GM19238 (cell line): ENCODE measurements at regions not wholly inside any gene's neighbourhood (a gene's known extent, or its start where the extent isn't known, plus 50 kb on each side); places are given as distances from the start of the nearest gene placed in this dataset.

Source experiments
- DNase-seq: peaks from one replicate; pipeline ENCODE4 v3.0.0; 2011; ENCODE audit warnings: low spot score; ENCODE audit not compliant: insufficient read length

GRCh38 chr7:13282377-13282980 is 595.0 kb downstream of the ARL4A start:
- DNase-seq = no peak

DNA sequence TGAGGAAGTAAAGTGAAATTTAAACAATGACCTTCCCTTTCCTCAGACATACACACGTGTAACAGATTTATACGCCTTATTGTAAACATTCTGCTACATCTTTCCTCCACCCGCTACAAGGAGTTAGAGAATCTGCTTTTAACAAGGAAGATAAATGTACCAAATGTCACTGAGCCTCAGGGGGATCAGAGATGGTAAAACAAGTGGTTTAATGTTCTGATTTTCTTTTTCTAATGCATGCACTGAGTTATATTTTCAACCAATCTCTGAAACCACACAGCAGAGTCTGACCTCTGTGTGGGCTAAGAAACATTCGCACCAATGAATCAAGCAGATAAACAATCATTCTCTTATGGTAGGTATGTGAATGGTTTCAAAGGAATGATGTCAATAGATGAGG is 599.5 kb downstream of the ARL4A start:
- no peak for DNase-seq

DNA sequence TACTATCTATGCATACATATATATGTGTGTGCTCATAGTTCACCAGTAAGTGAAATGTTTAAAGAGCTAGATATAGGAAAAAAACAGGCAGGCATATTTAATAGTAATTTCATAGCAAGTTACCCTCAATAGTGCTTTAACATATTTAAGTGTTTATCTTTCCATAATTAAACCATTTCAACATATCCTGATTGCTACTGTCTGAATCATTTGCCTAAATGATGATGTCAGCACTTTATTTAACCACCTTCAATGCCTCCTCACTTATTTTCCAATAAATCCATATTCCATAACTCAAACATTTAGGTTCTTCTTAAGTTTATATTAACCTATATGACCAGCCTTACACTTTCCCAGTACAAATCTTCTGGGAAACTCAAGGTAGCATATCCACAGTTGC is 601.1 kb downstream of the ARL4A start:
- DNase-seq = no peak

DNA sequence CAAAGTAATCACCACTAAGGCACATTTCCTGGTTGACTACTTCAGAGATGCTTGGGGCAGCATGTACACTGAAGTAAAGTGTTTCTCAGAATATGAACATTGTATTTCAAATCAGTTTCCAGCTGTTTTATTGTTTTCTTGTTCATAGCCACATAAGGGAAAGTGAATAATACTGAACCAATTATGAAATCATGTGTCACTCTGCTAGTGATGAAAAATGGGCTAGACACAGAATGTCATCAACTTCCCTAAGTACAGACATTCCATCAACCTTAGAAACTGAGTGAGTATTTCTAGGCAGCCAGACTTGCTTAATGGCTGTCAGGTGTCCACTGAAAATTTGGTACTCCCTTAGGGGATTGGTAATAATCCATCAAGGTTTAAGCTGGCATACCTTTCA is 603.5 kb downstream of the ARL4A start:
- DNase-seq = no peak

GRCh38 chr7:13293264-13294002 is 606.0 kb downstream of the ARL4A start:
- no peak for DNase-seq

GRCh38 chr7:13307040-13307439 is 619.6 kb downstream of the ARL4A start:
- DNase-seq = no peak

- DNase-seq = no peak
These were observed 621.0 kb downstream of the ARL4A start for GRCh38 chr7:13308423-13308822.

GRCh38 chr7:13309535-13309934 is 622.1 kb downstream of the ARL4A start:
- no peak for DNase-seq

GRCh38 chr7:13312307-13312706 is 624.9 kb downstream of the ARL4A start:
- DNase-seq = no peak

GRCh38 chr7:13320333-13320732 is 632.9 kb downstream of the ARL4A start:
- no peak for DNase-seq

DNA sequence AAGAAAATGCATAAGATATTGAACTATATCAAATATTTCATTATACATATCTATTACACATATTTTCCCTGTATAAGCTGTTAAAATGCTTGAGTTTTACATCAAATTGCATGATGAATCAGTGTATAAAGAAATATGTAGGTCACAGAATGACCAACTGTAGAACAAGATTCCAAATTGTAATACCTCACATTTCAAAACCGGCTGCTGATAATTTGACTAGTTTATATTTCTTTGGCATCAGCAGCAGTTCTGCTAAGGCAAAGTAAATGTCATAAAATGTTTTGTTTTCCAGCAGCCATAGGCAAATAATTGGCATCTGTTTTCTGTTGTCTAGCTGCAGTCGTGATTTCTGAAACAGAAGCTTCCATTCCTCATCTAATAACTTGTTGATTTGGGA is 633.9 kb downstream of the ARL4A start:
- no peak for DNase-seq

DNA sequence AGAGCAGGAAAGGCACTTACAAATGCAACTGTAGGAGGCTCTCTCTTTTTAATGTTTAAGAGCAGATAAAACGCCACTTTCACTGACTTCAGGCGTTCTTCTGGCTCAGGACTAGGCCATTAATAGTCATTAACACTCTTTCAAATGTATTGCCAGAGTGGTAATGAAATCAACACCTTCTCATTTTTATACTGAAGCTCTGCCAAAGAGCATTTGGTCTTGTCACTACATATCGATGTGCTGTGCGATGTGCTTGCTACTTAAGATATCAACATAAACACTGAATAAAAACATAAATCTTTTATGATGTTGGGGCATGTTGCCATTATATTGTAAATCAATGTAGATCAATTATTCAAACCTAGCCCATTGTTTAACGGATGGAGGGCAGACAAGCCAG is 634.7 kb downstream of the ARL4A start:
- no peak for DNase-seq

GRCh38 chr7:13327669-13328068 is 640.2 kb downstream of the ARL4A start:
- DNase-seq = no peak

GRCh38 chr7:13333371-13333770 is 645.9 kb downstream of the ARL4A start:
- no peak for DNase-seq

DNA sequence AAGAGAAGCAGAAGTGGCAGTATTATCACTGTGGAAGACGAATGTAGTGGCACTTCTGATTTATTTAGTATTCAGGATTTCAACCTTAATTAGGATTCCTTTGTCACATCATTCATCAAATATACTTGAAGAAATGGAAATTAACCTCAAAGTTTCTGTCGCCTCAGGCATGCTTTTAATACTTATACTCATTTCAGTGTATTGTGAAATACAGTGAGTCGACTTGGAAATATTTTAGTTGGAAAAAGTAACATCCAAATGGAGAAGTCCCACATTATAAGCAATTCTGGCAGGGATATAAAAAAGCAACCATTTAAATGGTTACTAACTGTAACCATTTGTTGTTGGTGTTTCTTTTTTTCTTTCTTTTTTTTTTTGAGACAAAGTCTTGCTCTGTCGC is 648.8 kb downstream of the ARL4A start:
- DNase-seq = no peak

- DNase-seq = no peak
These were observed 636.8 kb downstream of the ETV1 start for GRCh38 chr7:13352677-13353076.

DNA sequence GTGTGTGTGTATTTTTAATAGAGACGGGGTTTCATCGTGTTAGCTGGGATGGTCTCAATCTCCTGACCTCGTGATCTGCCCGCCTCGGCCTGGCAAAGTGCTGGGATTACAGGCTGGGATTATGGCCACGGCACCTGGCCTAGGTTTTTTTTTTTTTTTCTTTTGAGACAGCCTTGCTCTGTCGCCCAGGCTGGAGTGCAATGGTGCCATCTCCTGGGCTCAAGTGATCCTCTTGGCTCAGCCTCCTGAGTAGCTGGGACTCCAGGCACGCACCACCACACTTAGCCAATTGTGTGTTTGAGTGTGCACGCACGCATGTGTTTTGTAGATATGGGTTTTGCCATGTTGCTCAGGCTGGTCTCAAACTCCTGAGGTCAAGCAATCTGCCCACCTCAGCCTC is 629.8 kb downstream of the ETV1 start:
- no peak for DNase-seq

GRCh38 chr7:13386741-13387140 is 602.7 kb downstream of the ETV1 start:
- DNase-seq = no peak

- DNase-seq = no peak
These were observed 581.6 kb downstream of the ETV1 start for GRCh38 chr7:13407911-13408310.

DNA sequence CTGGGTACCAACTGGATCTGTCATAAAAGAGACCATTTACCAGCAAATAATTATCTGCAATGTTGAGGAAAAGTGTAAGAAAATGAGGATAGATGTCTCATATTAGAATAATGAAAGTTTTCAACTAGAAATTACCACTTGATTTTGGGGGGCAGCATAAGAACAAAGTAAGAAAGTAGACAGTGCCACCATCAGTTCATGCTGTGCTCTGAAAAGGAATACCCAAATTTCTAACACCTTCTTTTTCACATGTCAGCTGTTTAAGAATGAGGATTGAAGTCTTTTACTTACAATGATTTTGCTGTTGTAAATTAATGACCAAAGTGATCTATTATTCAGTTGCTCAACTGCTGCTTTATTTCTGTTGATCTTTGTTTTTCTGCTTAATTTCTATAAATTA is 578.3 kb downstream of the ETV1 start:
- DNase-seq = no peak

- no peak for DNase-seq
These were observed 577.8 kb downstream of the ETV1 start for GRCh38 chr7:13411636-13412035.

GRCh38 chr7:13414181-13414580 is 575.3 kb downstream of the ETV1 start:
- DNase-seq = no peak

DNA sequence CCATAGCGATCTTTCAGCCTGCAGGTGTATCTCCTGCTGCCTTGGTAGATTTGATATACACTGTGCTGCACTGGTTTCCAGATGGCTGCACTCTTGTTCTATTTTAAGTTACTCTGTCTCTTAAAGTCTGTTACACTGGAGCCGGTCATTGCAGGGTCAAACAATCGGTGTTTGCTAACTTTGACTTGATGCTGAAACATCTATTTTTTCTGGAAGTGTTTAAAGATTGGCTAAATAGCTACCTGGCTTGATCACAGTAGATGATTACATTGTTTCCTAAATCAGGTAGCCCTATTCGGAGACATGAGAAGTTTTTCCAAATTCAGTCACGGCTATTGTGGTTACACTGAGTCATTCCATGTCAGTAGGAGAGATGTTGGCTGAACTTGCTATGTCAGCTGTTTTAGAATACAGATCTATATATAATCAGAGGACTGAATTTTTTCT is 574.8 kb downstream of the ETV1 start:
- DNase-seq = no peak
